GM06990 (cell line): ENCODE measurements at regions not wholly inside any gene's neighbourhood (a gene's known extent, or its start where the extent isn't known, plus 50 kb on each side); places are given as distances from the start of the nearest gene placed in this dataset.

Experiments
- DNase-seq: peaks from one replicate; pipeline ENCODE4 v3.0.0-alpha.2; 2011; ENCODE audit not compliant: insufficient read length; ENCODE audit errors: extremely low read depth
- H3K27me3 ChIP-seq: replicated peaks from 2 replicates; pipeline ENCODE4 v1.6.0; 2011; ENCODE audit warnings: low read length; ENCODE audit not compliant: control insufficient read depth, insufficient read depth
- H3K36me3 ChIP-seq: 2 replicates; pipeline ENCODE4 v1.5.1; 2011; ENCODE audit warnings: low read length; ENCODE audit not compliant: control insufficient read depth, insufficient read depth
- H3K4me3 ChIP-seq: replicated peaks from 2 replicates; pipeline ENCODE4 v1.5.1; 2011; ENCODE audit warnings: low read depth, mild to moderate bottlenecking, control low read depth, low read length
- CTCF ChIP-seq: IDR thresholded peaks from 2 replicates; pipeline ENCODE4 v1.5.1; 2011; ENCODE audit warnings: low read length, control low read depth, mild to moderate bottlenecking, inconsistent platforms; ENCODE audit not compliant: insufficient read depth, poor library complexity, severe bottlenecking

GRCh38 chr20:39145921-39146320, 183.8 kb downstream of the DHX35 start:
- no peak for TF ChIP-seq CTCF
- no peaks in the 10 kb centered on the region for H3K36me3 ChIP-seq
- no peak for DNase-seq
- H3K4me3 ChIP-seq, result no peak overlapping the region
- H3K27me3 ChIP-seq, result no peaks in the 10 kb centered on the region; the same call in none of the 2 replicates

- H3K4me3 ChIP-seq, result no peak overlapping the region
- no peaks in the 10 kb centered on the region for H3K36me3 ChIP-seq
- no peak for TF ChIP-seq CTCF
- no peaks in the 10 kb centered on the region; the same call in none of the 2 replicates for H3K27me3 ChIP-seq
- DNase-seq, result no peak
Measured at GRCh38 chr20:39144757-39145156, 182.6 kb downstream of the DHX35 start.

- no peak for DNase-seq
- H3K36me3 ChIP-seq, result no peaks in the 10 kb centered on the region
Measured at GRCh38 chr20:39142407-39143096, 180.4 kb downstream of the DHX35 start.

GRCh38 chr20:39137299-39137698, 175.2 kb downstream of the DHX35 start:
- no peak for TF ChIP-seq CTCF

More at GRCh38 chr20:39142407-39143096, 180.4 kb downstream of the DHX35 start:
- no peak overlapping the region for H3K4me3 ChIP-seq
- no peaks in the 10 kb centered on the region; the same call in none of the 2 replicates for H3K27me3 ChIP-seq
- TF ChIP-seq CTCF, result no peak

GRCh38 chr20:39136798-39137197, 174.7 kb downstream of the DHX35 start:
- Histone ChIP-seq H3K36me3 (no peaks in the 10 kb centered on the region), H3K4me3 (no peak overlapping the region), H3K27me3 (no peaks in the 10 kb centered on the region; the same call in 1 of the 2 replicates)
- DNase-seq, result no peak
- TF ChIP-seq CTCF, result no peak

More at GRCh38 chr20:39137299-39137698, 175.2 kb downstream of the DHX35 start:
- Histone ChIP-seq H3K27me3 (no peaks in the 10 kb centered on the region; the same call in 1 of the 2 replicates), H3K36me3 (no peaks in the 10 kb centered on the region), H3K4me3 (no peak overlapping the region)
- no peak for DNase-seq
